ENCODE measurements at regions not wholly inside any gene's neighbourhood (a gene's known extent, or its start where the extent isn't known, plus 50 kb on each side); places are given as distances from the start of the nearest gene placed in this dataset.
"Not testable (repeated sequence)": the region's sequence is repeated elsewhere in the genome, so short reads cannot be mapped to it uniquely, and the experiment has no call there.

DNA sequence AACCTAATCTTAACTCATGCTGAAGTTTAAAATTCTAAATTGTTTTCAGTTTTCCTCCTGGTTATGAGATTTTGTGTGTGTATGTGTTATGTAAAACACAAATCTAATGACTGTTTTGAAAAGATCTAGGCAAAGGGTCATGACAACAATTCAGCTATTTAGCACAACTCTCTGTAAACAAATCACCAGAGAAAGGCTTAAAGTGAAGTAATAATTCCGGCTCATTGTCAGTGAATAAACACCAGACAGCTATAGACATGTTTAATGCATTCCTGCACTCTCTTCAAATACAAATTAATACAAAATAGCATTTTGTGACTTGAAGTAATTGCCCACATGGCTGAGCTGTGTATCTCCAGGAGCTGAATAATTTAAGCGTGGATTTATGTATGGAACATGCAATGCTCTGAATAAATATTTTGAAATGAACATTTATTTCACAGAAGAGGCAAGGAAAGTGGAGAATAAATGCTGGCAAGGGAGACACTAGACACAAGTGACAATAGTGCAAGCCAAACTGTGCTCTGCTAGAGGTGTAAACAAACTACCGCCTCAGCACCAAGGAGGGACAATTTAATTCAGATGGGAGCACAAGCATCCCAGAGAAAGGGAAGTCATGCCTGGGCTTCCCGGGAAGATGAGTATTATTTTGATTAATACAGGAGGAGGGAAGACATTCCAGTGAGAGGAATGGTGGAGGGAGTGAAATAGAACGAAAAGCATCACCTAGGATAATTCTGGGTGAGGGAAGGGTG lies 133.6 kb upstream of the XPO1 start:
- DNase-seq = no peak

DNA sequence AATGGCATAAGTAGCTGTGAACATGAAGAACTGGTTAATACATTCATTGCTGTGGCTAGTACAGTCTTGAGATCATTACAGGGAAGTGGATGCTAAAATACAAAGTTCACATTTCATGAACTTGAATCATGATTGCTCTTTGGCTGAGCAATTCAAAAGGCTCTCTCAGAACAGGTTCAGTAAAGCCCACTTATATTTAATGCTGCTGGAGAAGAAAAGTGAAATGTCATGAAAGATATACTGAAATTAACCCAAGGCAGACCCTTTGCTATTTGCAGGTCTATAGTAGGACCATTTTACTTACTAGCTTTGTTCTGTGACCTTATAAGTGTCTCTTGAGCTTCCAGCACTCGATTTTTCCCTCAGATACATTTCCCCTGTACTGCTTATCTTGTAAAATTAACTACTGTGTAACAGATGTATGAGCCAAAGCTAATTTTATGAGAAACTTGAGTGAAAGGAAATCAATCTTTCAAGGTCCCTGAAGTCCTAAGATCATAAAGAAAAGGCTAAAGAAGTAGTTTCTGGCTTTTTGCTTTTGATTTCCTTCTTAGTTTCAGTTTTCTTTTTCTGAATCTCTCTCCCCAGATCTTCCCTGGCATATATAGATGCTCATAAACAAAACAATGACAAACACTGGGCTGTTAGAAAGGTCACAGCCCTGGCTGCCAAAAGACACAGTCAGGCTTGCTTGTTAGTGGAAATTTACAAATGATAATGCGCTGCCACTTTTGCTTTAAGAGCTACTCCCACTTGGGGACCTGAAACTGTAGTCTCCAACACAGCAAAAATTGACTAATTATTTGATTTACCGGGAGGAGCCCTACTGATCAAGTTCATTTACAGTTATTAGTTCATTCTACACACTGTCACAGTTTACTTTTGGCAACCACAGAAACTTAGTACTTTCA lies 132.7 kb upstream of the XPO1 start:
- DNase-seq = no peak

DNA sequence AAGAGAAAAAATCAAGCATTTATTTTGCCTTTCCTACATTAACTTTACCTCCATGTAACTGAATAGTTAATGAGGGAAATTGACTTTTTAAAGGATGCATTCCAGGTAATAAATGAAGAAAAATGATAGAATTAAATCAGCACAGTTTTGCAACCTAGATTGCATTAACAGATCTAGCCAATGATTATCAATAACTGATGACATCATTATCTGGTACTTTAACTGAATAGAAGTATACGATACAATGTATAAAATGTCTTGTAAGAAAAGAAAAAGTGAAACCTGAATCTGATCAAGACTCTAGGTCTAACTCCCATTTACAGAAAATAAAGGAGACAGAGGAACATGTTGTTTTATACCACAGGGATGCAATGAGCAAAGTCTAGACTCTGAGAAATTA lies 126.0 kb upstream of the XPO1 start:
- DNase-seq = no peak

DNA sequence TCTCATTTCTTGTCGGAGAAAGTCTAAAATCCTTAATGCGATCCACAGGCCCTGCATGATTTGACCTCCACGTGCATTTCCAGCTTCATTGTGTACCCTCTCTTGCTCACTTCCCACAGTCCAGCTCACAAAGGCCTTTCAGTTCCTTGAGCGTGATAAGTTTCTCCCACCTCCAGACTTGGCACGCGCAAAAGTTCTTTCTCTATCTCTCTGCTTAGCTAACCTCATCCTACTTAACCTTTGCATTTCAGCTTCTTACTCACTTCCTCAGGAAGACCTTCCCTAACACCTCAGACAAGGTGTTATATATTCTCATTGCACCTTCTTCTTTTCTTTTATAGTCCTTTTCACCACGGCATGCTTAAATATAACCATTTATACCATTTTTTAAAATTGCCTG lies 124.8 kb upstream of the XPO1 start:
- no peak for DNase-seq

DNA sequence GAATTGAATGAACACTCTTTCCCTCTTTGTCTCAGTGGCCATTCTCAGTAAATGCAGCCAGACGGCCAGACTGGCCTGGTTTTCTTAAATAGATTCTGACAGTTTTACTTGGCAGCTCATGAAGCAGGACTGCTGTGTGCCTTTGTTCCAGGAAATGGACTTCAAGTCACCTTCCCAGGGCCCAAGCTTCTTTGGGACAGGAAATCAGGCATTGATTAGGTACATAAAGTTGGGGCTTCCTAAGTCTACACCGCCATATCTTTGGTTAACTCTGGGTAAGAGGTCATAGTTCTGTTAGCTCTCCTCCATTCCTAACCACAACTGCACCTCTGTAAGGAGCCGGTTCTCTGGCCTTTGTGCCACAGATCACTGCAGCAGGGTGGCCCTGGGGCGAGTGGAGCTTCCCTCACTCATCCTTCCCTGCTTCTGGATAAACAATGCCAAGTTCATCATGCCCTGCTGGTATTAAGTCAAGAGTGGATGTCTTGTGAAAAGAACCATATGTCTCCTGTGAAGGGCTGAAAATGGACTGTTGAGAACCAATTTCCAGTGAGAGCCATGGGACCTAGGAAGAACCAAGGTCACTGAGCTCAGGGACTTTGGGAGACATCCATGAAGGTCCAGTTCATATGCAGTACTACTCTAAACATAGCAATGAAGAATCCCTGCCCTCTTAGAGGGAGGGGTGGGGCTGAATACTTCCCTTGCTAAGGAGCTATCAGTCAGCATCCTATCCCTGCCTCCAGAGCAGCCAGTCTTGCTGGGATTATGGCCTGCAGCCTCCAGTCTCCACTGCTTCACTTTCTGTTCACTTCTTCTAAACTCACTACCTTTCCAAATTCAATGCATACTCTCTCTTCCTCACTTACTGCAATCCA lies 122.6 kb upstream of the XPO1 start:
- no peak for DNase-seq

DNA sequence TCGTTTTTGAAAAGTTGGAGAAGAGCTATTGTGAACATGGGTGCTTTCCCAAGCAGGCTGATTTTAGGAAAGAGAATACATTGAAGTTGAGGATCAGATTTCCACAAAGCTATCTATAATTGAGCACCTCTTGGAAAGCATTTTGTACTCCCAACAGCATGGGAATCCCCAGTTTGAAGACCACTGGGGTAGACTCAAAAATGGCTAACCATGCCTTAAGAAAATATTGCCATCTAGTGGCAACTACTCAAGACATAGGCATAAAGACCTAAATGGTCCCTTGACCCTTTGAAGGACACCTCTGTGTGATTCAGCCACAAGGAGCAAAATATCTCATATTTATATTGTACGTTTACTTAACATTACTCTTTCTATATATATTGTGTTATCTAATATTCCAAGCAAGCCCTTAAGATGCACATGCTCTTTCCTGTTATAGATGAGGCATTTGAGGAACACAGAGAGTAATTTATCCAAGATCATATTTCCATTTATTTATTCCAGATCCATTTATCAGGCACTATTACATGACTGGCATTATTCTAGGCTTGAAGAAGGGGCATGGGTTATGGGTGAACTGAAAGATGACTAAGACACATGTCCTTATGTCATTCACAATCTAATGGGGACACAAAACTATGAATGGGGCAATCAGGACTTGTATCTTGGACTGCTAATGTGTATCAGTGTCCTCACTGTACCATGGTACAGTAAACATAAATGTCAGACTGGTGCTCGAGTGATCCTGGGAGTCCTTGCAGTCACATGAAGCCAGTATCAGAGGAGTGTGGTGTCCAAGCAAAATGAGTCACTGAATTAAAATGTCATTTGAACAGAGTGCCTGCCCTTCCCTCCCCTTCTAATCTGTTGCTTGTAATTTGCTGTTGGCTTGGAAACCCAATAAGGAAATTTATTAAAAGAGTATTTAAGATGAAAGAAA lies 121.0 kb upstream of the XPO1 start:
- DNase-seq = peak; percentile 16

DNA sequence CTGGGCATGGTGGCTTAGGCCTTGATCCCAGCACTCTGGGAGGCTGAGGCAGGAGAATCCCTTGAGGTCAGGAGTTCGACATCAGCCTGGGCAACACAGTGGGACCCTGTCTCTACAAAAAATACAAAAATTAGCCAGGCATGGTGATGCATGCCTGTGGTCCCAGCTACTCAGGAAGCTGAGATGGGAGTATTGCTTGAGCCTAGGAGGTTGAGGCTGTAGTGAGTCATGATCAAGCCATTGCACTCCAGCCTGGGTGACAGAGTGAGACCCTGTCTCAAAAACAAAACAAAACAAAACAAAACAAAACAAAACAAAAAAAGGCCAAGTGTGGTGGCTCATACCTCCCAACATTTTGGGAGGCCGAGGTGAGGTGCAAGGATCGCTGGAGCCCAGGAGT lies 111.8 kb upstream of the XPO1 start:
- not testable (repeated sequence) for DNase-seq

DNA sequence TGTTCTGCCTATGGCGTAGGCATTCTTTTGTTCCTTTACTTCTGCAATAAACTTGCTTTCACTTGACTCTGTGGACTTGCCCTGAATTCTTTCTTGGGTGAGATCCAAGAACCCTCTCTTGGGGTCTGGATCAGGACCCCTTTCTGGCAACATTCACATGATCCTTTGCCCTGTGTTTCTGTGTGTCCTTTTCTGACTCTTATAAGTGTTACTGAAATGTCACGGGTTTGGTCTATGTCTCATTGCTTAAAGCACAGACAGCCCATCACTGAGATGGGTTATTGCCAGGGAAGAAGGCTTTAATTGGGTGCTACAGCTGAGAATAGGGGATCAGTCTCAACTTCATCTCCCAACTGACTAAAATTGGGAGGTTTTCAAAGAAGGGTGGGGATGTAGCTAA lies 110.9 kb upstream of the XPO1 start:
- no peak for DNase-seq

DNA sequence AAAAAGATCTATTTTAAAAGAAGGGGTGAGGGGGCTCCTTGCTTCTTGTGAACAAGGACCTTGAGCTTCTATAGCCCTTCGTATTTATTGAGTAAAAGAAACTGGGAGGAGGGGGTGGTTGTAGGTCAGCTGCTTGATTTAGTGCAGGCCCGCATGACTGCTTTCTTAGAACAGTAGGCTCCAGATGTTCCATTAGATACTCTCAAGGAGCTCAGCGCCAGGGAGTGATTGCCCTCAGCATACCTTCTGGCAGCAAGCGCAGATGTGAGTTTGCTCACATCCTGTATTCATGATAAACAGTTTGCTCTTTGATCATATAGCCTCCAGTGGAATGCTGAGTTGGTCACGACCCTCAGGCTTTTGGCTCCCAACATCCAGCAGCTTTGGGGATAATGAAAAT lies 108.9 kb upstream of the XPO1 start:
- no peak for DNase-seq

DNA sequence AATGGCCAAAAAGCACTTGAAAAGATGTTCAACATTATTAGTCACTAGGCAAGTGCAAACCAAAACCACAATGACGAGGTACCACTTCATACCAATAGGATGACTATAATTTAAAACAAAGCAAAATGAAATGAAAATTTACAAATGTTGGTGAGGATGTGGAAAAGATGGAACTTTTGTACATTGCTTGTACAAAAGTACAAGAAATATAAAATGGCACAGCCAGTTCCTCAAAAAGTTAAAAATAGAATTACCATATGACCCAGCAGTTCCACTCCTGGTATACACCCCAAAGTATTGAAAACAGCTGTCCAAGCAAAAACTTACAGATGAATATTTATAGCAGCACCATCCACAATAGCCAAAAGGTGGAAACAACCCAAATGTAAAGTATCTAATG lies 107.8 kb upstream of the XPO1 start:
- no peak for DNase-seq

DNA sequence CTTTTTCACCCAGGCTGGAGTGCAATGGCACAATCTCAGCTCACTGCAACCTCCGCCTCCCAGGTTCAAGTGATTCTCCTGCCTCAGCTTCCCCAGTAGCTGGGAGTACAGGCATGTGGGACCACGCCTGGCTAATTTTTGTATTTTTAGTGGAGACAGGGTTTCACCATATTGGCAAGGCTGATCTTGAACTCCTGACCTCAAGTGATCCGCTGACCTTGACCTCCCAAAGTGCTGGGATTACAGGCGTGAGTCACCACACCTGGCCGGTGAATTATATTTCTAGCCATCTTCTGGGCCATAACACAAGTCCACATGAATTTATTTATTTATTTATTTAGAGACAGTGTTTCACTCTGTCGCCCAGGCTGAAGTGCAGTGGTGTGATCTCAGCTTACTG lies 105.0 kb upstream of the XPO1 start:
- not testable (repeated sequence) for DNase-seq

DNA sequence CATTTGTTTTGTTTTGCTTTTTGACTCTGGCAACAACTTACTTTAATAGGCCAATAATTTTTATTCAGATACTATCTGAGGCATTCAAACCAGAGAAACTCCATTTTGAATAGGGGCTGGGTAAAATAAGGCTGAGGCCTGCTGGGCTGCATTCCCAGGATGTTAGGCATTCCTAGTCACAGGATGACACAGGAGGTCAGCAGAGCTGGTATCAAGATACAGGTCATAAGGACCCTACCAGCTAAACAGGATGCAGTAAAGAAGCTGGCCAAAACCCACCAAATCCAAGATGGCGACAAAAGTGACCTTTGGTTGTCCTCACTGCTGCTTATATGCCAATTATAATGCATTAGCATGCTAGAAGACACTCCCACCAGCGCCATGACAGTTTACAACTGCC lies 102.2 kb upstream of the XPO1 start:
- DNase-seq = no peak

DNA sequence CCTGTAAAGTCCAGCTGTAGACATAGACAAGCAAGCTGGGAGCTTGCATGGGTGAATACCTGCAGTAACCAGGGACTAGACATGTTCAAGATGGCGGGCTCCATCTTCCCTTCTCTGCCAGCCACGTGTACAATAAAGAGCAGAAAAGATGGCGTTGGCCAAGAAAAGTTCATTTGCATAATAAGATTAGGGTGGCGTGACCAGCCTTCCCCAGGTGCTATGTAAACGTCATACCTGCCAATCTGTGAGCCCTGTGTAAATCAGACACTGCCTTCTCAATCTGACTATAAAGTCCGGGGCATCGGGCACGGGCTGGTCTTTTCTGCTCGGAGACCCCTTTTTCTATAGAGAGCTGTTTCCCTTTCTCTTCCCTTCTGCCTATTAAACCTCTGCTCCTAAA lies 101.6 kb upstream of the XPO1 start:
- no peak for DNase-seq

DNA sequence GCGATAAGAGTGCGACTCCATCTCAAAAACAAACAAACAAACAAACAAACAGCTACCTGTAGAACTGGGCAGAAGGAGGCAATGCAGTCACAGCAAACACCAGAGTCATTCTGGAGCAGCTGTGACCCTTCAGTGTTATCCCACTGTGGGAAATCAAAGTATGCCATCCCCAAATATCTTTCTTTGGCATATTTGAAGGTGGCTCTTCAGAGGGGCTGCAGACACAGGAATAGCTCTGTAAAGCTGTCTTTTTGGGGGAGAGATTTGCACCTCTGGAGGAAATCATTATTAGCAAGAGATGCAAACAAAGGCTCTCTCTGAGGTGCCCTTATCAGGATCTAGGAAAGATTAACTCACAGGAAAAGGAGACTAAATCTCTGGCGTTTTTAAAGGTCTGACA lies 98.5 kb upstream of the XPO1 start:
- DNase-seq = no peak

DNA sequence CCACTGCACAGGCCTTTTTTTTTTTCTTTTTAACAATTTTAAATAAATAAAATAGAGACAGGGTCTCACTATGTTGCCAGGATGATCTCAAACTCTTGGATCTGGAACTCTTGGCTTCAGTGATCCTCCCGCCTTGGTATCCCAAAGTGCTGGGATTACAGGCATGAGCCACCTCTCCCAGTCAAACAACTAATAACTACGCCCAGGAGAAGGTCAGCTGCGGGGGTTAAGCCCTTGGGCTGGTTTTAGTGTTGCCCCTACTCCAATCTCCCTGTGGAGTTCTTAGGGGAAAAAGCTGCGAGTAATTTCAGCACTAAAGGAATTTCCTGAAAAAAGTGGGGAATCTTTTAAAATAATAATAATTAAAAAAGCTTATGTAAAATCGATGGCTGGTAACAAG lies 96.4 kb upstream of the XPO1 start:
- DNase-seq = no peak

DNA sequence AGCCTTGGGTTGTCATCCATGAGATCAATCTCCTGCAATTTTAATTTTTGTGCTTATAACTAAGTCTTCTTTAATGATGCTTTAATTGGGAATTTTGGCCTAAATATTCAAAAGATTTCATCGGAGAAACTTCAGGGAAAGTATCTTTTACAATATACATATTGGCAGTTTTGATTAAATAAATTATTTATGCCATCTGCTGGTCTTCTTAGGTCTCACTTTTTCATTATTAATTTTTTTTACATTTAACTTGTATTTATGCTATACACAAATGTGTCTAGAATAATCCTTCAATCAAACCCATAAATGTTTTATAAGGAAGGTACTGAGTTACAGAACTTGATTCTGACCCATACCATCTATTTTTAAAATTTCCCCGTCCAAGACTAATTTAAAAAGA lies 95.1 kb upstream of the XPO1 start:
- no peak for DNase-seq

DNA sequence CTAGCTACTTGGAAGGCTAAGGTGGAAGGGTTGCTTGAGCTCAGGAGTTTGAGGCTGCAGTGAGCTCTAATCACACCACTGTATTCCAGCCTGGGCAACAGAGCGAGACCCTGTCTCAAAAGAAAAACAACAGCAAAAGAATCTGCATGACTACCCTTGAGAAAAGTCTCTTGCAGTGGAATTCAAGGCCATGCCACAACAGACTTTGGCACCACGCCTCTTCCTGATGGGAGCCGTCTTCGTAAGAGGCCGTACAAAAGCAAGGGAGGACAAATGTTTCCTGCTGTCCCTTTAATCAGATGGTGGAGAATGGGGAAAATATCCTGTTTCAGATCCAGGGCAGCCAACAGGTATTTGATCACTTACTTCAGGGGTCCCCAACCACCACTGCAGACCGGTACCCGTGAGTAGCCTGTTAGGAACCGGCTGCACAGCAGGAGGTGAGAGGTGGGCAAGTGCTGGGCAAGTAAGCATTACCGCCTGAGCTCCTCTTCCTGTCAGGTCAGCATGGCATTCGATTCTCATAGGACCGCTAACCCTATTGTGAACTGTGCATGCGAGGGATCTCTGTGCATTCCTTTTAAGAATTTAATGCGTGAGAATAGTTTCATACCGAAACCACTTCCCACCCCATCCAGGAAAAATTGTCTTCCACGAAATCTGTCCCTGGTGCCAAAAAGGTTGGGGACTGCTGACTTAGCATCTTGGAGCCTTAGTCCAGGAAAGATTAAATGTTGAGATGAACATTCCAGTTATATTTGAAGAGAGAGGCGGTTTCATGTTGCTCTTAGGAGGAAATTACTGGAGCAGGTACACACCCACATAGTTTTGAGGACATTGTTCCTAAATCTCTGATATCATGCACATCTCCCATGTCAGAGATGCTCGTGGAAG lies 94.4 kb upstream of the XPO1 start:
- DNase-seq = no peak

DNA sequence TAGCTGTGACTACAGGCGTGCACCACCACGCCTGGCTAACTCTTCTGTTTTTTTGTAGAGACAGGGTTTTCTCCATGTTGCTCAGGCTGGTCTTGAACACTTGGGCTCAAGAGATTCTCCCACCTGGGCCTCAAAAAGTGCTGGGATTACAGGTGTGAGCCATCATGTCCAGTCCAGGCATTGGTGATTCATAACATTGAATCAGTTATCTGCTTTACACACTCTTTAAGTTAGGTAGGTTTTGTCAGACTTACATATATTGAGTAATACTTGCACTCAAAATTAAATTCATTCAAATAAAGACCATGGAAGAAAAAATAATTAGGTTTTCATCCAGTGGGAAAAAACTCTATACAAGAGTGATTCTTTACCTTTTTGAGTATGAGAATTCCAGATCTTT lies 93.2 kb upstream of the XPO1 start:
- DNase-seq = no peak

DNA sequence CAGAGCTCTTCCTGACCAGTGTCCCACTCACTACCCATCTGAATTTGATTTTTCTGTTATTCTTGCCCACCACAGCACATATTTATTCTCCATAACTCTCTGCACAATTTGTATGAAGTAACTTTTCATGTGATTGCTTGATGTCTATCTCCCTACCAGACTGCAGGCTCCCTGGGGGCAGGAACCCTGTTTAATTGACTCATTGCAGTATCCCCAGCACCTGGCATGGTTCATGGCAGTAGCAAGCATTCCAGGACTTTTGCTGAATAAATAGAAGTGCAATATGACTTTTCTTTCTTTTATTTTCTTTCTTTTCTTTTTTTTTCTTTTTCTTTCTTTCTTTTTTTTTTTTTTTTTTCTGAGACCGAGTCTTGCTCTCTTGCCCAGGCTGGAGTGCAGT lies 88.7 kb upstream of the XPO1 start:
- DNase-seq = no peak

DNA sequence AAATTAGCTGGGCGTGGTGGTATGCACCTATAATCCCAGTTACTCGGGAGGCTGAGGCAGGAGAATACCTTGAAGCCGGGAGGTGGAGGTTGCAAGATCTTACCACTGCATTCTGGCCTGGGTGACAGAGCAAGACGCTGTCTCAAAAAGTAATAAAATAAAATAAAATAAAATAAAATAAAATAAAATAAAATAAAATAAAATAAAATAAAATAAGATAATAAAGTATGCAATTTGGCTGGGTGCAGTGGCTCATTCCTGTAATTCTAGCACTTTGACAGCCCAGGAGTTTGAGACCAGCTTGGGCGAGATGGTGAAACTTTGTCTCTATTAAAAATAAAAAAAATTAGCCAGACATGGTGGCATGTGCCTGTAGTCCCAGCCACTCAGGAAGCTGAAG lies 85.6 kb upstream of the XPO1 start:
- no peak for DNase-seq

Data from GF-D8 (cell line).